ENCODE measurements at regions not wholly inside any gene's neighbourhood (a gene's known extent, or its start where the extent isn't known, plus 50 kb on each side); places are given as distances from the start of the nearest gene placed in this dataset.
A peak's percentile ranks its signal among the peaks of the same experiment; 100 is the strongest.

DNA sequence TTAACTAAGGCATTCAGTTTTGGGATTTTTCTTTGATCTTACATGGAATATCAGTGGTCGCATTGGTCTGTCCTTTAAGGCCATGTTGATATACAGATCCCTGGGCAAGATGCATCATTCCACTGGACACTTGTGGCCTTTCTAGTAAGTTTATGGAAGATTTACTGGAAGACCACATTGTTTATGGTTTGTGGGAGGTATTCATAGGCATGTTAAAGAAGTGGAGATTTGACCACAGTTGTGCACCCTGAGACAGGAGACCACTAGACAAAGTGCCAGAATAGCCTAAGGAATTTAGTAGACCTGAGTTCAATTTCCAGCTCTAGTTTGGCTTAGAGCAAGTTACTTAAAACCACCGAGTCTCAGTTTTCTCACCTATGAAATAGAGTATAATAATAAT, 383.1 kb upstream of the PAPPA start:
- no peak for DNase-seq
- no peaks in the 10 kb centered on the region for H3K9me3 ChIP-seq (ENCODE audit: control insufficient read depth, low read depth, low read length)
- no peaks in the 10 kb centered on the region for H3K4me1 ChIP-seq (ENCODE audit: control insufficient read depth, insufficient read depth, low read length)
- no CpG with 5 or more reads among the region's 2 CpGs for WGBS (ENCODE audit: insufficient coverage, low lambda C conversion rate)
- H3K27ac ChIP-seq (ENCODE audit: low read length): no peak overlapping the region
- H3K36me3 ChIP-seq (ENCODE audit: control insufficient read depth, insufficient read depth, low read length): no peaks in the 10 kb centered on the region
- H3K4me3 ChIP-seq (ENCODE audit: low read length): no peak overlapping the region
- no peaks in the 10 kb centered on the region for H3K27me3 ChIP-seq (ENCODE audit: control insufficient read depth, insufficient read depth, low read length)

DNA sequence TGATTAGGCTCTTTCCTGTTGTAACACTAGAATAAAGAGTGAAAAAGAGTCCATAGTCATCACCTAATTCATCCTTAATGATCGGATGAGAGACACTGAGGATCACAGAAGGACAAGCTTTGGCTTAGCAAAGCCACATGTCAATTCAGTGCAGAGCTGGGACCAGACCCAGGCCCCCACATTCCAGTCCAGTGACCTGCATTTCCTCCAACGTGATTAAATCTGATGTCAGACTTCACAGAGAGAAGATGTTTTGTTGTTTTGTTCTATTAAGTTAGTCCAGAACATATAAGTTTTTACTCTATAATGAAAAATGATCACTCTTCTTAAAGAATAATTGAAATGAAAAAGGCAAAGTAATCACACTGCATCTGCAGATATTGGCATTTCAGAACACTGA, 377.9 kb upstream of the PAPPA start:
- WGBS (ENCODE audit: insufficient coverage, low lambda C conversion rate): no CpG with 5 or more reads among the region's 2 CpGs
- H3K4me3 ChIP-seq (ENCODE audit: low read length): no peak overlapping the region
- H3K27me3 ChIP-seq (ENCODE audit: control insufficient read depth, insufficient read depth, low read length): no peaks in the 10 kb centered on the region
- DNase-seq: no peak
- no peaks in the 10 kb centered on the region for H3K9me3 ChIP-seq (ENCODE audit: control insufficient read depth, low read depth, low read length)
- H3K4me1 ChIP-seq (ENCODE audit: control insufficient read depth, insufficient read depth, low read length): no peaks in the 10 kb centered on the region
- H3K36me3 ChIP-seq (ENCODE audit: control insufficient read depth, insufficient read depth, low read length): no peaks in the 10 kb centered on the region
- H3K27ac ChIP-seq (ENCODE audit: low read length): no peak overlapping the region

DNA sequence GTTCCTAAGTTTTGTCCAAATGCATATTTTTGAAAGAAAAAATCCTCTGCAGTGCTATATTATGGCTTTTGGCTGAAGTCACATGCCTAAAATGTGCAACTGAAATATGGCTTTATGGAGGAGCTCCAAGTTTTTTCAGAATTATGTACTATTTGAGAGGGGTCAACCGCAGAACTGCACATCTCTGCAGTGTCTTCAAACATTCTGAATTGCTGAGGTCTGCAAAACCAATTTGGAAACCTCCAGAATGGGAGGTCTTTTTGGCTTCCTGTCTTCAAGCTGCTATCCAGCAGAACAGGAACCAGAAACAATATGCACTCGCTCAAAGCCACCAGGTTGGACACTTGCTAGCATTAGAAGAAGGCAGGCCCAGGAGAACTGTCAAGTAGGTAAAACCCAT, 376.0 kb upstream of the PAPPA start:
- WGBS (ENCODE audit: insufficient coverage, low lambda C conversion rate): no CpG with 5 or more reads among the region's 2 CpGs
- Histone ChIP-seq H3K4me3 (ENCODE audit: low read length) (no peak overlapping the region), H3K27me3 (ENCODE audit: control insufficient read depth, insufficient read depth, low read length) (no peaks in the 10 kb centered on the region), H3K36me3 (ENCODE audit: control insufficient read depth, insufficient read depth, low read length) (no peaks in the 10 kb centered on the region), H3K4me1 (ENCODE audit: control insufficient read depth, insufficient read depth, low read length) (no peaks in the 10 kb centered on the region), H3K27ac (ENCODE audit: low read length) (no peak overlapping the region), H3K9me3 (ENCODE audit: control insufficient read depth, low read depth, low read length) (no peaks in the 10 kb centered on the region)
- DNase-seq: peak; percentile 4 to 5

DNA sequence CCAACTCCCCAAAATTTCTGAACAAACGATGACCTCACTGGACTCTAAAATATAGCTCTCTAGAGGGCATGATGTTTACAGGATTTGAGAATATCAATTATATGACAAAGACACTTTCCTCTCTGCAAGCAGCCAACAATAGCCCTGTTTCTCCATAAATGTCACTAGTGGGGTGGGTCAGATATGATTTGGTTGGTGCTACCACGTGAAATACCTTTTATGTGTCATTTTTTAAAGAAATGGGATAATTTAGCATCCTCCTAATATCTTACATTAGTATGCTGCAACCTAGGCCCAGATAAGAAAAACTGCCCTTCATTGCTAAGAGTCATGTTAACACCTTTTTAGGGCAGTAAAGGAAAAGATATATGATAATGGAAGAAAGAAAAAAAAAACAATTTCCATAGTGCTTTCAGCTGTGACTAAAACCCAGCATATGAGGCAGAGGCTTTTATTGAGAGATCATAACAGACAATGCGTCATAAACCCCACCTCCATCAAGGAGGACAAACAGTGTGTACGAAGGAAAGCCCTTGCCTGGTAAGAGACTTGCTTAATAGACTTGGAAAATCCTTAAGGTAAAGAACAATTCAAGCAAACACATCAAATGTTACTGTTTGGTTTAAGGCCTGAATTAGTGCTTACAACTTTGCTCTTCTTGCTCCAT, 372.4 kb upstream of the PAPPA start:
- Histone ChIP-seq H3K27ac (ENCODE audit: low read length) (no peak overlapping the region), H3K9me3 (ENCODE audit: control insufficient read depth, low read depth, low read length) (no peaks in the 10 kb centered on the region), H3K4me3 (ENCODE audit: low read length) (no peak overlapping the region), H3K36me3 (ENCODE audit: control insufficient read depth, insufficient read depth, low read length) (no peaks in the 10 kb centered on the region), H3K27me3 (ENCODE audit: control insufficient read depth, insufficient read depth, low read length) (no peaks in the 10 kb centered on the region), H3K4me1 (ENCODE audit: control insufficient read depth, insufficient read depth, low read length) (no peaks in the 10 kb centered on the region)
- WGBS (ENCODE audit: insufficient coverage, low lambda C conversion rate): 50% methylated on average over 2 of the region's 4 CpGs
- no peak for DNase-seq

DNA sequence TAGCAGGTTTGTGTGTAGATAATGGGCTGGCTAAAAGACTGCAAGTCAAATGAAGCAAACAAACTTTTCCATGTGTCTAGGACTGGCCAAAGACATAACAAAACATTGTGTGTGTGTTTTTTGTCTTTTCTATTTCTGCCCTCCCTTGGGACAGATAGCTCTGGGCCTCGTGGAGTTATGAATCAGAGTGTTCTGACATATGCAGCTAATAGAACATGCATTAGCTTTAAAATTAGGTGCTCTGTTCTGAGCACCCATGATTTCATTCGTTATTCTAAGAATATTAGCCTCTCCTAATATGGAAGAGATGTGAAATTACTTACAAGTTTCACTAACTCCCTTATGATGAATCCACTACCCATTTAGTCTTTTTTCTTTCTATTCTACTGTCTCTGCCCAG, 367.3 kb upstream of the PAPPA start:
- no peaks in the 10 kb centered on the region for H3K36me3 ChIP-seq (ENCODE audit: control insufficient read depth, insufficient read depth, low read length)
- no peaks in the 10 kb centered on the region for H3K4me1 ChIP-seq (ENCODE audit: control insufficient read depth, insufficient read depth, low read length)
- H3K9me3 ChIP-seq (ENCODE audit: control insufficient read depth, low read depth, low read length): no peaks in the 10 kb centered on the region
- H3K4me3 ChIP-seq (ENCODE audit: low read length): no peak overlapping the region
- H3K27me3 ChIP-seq (ENCODE audit: control insufficient read depth, insufficient read depth, low read length): no peaks in the 10 kb centered on the region
- WGBS (ENCODE audit: insufficient coverage, low lambda C conversion rate): 100% methylated on average over 1 of the region's 2 CpGs
- no peak for DNase-seq
- no peak overlapping the region for H3K27ac ChIP-seq (ENCODE audit: low read length)

DNA sequence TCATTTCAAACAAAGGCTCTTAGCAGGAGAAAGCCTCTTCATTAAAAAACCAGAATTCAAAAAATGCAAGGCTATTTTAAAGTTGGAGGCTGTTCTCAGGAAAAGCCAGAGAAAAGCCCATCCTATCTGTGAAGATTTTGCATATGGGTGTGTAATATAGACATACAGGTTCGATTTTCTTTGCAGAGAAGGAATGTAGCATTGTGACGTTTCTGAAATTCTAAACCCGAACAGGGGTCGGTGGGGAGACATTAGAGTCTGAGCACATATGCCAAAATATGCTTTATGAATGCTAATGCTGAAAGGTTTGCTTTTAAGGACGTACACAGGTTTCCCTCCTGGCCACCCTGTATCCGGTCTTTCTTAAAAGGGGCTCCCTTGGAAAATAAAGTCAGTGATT, 363.1 kb upstream of the PAPPA start:
- Histone ChIP-seq H3K27me3 (ENCODE audit: control insufficient read depth, insufficient read depth, low read length) (no peaks in the 10 kb centered on the region), H3K4me1 (ENCODE audit: control insufficient read depth, insufficient read depth, low read length) (no peaks in the 10 kb centered on the region), H3K36me3 (ENCODE audit: control insufficient read depth, insufficient read depth, low read length) (no peaks in the 10 kb centered on the region), H3K9me3 (ENCODE audit: control insufficient read depth, low read depth, low read length) (no peaks in the 10 kb centered on the region), H3K27ac (ENCODE audit: low read length) (no peak overlapping the region), H3K4me3 (ENCODE audit: low read length) (no peak overlapping the region)
- DNase-seq: no peak
- no CpG with 5 or more reads among the region's 6 CpGs for WGBS (ENCODE audit: insufficient coverage, low lambda C conversion rate)

DNA sequence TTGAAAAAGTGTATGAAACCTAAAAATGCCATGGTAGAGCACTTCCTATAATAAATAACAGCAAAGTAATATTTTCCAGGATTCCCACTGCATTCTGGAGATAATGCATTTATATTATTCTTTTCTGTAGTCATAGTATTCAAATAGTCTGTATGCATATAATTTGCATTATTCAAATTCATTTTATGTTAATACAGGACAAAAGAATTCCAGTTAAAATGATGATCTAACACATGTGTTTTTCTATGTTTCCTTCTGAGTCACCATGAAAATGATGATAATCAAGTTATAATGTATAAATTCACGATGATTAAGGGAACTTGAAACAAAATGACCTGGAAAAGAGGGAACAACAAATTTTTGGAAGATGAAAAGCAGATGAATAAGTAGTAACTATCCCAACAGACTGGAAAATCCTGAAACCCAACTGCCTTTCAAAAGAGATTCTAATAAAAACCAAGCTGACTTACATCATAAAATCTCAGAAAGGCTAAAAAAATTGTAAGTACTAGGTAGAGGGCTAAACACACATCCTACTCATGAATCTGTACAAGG, 358.6 kb upstream of the PAPPA start:
- no peak overlapping the region for H3K27ac ChIP-seq (ENCODE audit: low read length)
- H3K4me3 ChIP-seq (ENCODE audit: low read length): no peak overlapping the region
- no peaks in the 10 kb centered on the region for H3K9me3 ChIP-seq (ENCODE audit: control insufficient read depth, low read depth, low read length)
- no peaks in the 10 kb centered on the region for H3K27me3 ChIP-seq (ENCODE audit: control insufficient read depth, insufficient read depth, low read length)
- WGBS (ENCODE audit: insufficient coverage, low lambda C conversion rate): no CpG with 5 or more reads among the region's 1 CpG
- DNase-seq: no peak
- no peaks in the 10 kb centered on the region for H3K4me1 ChIP-seq (ENCODE audit: control insufficient read depth, insufficient read depth, low read length)
- no peaks in the 10 kb centered on the region for H3K36me3 ChIP-seq (ENCODE audit: control insufficient read depth, insufficient read depth, low read length)

DNA sequence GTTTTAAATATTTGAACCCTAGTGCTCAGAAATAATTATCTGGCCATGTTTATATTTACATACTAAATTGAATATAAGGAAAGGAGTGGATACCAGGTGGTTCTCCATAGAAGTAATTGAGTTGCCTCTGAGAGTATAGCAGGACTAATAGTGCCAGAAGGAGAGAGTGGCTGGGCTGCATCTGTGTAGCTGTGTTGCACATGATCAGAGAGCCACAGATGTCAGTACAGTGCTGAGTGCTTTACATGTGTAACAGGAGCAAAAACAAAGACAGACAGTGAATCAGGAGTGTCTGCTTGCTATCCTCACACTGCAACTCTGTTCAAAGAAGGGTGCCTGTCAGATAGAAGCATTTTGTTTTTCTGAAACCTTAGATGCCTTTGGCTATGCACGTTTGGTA, 353.9 kb upstream of the PAPPA start:
- WGBS (ENCODE audit: insufficient coverage, low lambda C conversion rate): 29% methylated on average over 1 of the region's 1 CpG
- no peak for DNase-seq
- Histone ChIP-seq H3K9me3 (ENCODE audit: control insufficient read depth, low read depth, low read length) (no peaks in the 10 kb centered on the region), H3K4me1 (ENCODE audit: control insufficient read depth, insufficient read depth, low read length) (no peaks in the 10 kb centered on the region), H3K27ac (ENCODE audit: low read length) (no peak overlapping the region), H3K27me3 (ENCODE audit: control insufficient read depth, insufficient read depth, low read length) (no peaks in the 10 kb centered on the region), H3K4me3 (ENCODE audit: low read length) (no peak overlapping the region), H3K36me3 (ENCODE audit: control insufficient read depth, insufficient read depth, low read length) (no peaks in the 10 kb centered on the region)

DNA sequence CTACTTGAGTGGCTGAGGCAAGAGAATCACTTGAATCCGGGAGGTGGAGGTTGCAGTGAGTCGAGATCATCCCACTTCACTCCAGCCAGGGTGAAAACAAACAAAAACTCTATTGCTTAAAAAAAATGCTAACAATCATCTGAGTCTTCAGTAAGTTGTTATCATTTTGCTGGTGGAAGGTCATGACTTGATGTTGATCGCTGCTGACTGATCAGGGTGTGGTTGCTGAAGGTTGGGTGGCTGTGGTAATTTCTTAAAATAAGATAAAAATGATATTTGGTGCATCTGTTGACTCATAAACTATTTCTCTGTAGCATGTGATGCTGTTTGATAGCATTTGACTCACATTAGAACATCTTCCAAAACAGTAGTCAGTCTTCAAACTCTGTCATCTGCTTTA, 349.4 kb upstream of the PAPPA start:
- no peak for DNase-seq
- Histone ChIP-seq H3K4me3 (ENCODE audit: low read length) (no peak overlapping the region), H3K36me3 (ENCODE audit: control insufficient read depth, insufficient read depth, low read length) (no peaks in the 10 kb centered on the region), H3K4me1 (ENCODE audit: control insufficient read depth, insufficient read depth, low read length) (no peaks in the 10 kb centered on the region), H3K27ac (ENCODE audit: low read length) (no peak overlapping the region), H3K9me3 (ENCODE audit: control insufficient read depth, low read depth, low read length) (no peaks in the 10 kb centered on the region), H3K27me3 (ENCODE audit: control insufficient read depth, insufficient read depth, low read length) (no peaks in the 10 kb centered on the region)
- WGBS (ENCODE audit: insufficient coverage, low lambda C conversion rate): no CpG with 5 or more reads among the region's 3 CpGs

DNA sequence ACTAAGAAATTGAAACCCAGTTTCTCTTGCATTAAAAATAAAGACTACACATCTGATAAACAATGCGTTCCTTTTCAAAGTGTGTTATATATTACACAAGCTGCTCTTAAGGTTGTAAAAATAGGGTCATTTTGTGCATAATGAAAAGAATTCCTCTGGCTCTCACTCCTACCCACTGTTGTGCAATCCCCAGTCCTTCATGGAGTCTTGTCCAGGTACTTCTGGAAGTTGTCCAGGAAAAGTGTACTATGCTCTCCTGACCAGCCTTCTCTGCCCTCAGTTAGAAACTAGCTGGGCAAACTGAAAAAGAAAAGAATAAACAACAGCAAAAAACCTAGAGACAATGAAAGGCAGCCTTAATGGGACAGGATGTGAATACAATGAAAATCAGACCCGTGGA, 345.5 kb upstream of the PAPPA start:
- H3K36me3 ChIP-seq (ENCODE audit: control insufficient read depth, insufficient read depth, low read length): no peaks in the 10 kb centered on the region
- WGBS (ENCODE audit: insufficient coverage, low lambda C conversion rate): 71% methylated on average over 2 of the region's 2 CpGs
- H3K9me3 ChIP-seq (ENCODE audit: control insufficient read depth, low read depth, low read length): no peaks in the 10 kb centered on the region
- H3K27ac ChIP-seq (ENCODE audit: low read length): no peak overlapping the region
- no peaks in the 10 kb centered on the region for H3K4me1 ChIP-seq (ENCODE audit: control insufficient read depth, insufficient read depth, low read length)
- H3K27me3 ChIP-seq (ENCODE audit: control insufficient read depth, insufficient read depth, low read length): no peaks in the 10 kb centered on the region
- no peak overlapping the region for H3K4me3 ChIP-seq (ENCODE audit: low read length)
- DNase-seq: peak; percentile 1 to 4

DNA sequence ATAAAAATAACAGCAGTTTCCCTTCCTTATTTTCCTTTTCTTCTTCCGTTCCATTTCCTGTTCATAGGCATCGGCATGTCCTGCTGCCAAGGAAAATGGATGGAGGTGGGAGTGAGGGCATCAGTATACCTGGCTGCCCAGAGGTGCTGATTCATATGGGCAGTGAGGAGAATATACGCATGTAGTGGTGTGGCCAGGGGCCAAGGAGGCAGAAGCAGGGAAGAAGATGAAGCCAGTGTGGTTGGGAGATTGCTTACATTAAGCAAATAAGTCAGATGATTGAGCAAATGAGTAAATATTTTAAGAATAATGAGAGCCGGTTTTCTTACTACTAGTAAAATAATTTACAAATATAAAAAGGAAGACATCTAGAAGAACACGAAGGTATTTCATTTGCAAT, 344.9 kb upstream of the PAPPA start:
- no peak overlapping the region for H3K4me3 ChIP-seq (ENCODE audit: low read length)
- H3K36me3 ChIP-seq (ENCODE audit: control insufficient read depth, insufficient read depth, low read length): no peaks in the 10 kb centered on the region
- H3K9me3 ChIP-seq (ENCODE audit: control insufficient read depth, low read depth, low read length): no peaks in the 10 kb centered on the region
- no peaks in the 10 kb centered on the region for H3K27me3 ChIP-seq (ENCODE audit: control insufficient read depth, insufficient read depth, low read length)
- no peak overlapping the region for H3K27ac ChIP-seq (ENCODE audit: low read length)
- H3K4me1 ChIP-seq (ENCODE audit: control insufficient read depth, insufficient read depth, low read length): no peaks in the 10 kb centered on the region
- no peak for DNase-seq
- WGBS (ENCODE audit: insufficient coverage, low lambda C conversion rate): 63% methylated on average over 3 of the region's 5 CpGs

All from large intestine (tissue), 3 donors.